Germinal center (tissue), 1 donor: ENCODE measurements at regions not wholly inside any gene's neighbourhood (a gene's known extent, or its start where the extent isn't known, plus 50 kb on each side); places are given as distances from the start of the nearest gene placed in this dataset.

ENCODE experiments used
- DNase-seq: peaks from one replicate; pipeline ENCODE4 v3.0.0; 2012; ENCODE audit warnings: mixed read lengths, low spot score

- DNase-seq, result no peak
These were observed 855.6 kb downstream of the C6orf118 start for GRCh38 chr6:164453835-164454234.

DNA sequence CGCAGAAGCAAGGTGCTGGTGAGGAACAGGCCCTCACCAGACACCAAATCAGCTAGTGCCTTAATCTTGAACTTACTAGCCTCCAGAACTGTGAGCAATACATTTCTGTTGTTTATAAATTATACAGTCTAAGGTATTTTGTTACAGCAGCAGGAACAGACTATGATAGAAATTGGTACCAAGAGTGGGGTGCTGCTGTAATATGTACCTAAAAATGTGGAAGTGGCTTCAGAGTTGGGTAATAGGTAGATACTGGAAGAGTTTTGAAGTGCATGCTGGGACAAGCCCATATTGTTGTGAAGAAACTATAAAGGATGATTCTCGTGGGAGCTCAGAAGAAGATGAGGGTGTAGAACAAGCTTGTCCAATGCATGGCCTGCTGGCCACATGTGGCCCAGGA is 866.8 kb downstream of the C6orf118 start:
- DNase-seq, result no peak

DNA sequence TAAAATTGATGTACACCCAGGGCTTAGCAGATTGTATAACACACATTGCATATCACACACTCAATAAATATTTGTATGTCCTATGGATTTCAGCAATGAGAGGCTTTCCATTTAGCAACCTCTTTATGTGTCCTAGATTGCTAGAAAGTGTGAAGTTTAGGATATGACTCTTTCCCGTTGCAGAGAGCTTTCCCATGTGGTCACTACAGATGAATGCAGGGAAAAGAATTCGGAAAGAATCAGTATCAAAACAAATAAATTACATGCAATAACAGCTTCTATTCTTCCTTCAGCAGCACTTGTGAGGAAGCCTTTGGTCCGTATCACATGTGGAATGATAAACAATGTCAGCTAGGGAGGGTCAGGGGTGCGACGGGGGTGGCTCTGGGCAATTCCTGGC is 870.1 kb downstream of the C6orf118 start:
- no peak for DNase-seq

GRCh38 chr6:164436976-164437375 is 872.4 kb downstream of the C6orf118 start:
- DNase-seq, result no peak

GRCh38 chr6:164427728-164428402 is 881.5 kb downstream of the C6orf118 start:
- DNase-seq, result no peak

GRCh38 chr6:164424489-164424888 is 884.9 kb downstream of the C6orf118 start:
- no peak for DNase-seq

DNA sequence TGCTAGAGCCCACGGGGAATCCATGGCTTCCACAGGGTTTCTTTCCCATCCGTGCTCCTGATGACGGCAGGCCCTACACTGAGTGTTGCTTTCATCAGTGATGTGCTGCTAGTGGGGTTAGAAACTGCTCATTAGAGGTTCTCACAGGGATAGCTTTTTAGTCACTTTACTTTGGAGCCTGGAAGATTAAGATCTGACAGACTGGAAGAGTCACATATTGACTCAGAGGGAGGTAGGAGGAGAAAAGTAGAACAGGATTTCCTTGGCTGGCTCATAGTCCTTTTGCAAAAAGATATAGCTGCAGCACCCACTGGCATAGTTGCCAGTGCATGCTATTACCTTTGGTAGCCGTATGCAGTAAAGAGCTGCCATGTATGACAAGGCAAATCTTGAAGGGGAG is 890.3 kb downstream of the C6orf118 start:
- no peak for DNase-seq

DNA sequence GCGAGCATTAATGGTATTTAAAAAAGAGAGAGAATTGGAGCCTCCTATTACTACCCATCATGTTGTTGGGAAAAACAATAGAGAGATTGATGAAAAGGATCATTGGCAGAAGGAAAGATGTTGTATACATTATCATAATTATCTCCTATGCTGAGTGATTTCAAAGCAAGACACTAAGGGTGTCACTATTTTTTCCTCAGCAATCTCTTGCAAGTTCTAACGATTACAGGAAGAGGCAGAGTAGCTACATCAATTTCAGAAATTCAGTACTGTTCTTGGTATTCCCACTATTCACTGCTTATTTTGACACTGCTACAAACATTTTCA is 891.2 kb downstream of the C6orf118 start:
- no peak for DNase-seq

- DNase-seq, result no peak
These were observed 891.7 kb downstream of the C6orf118 start for GRCh38 chr6:164417537-164418261.

GRCh38 chr6:164415832-164416563 is 893.4 kb downstream of the C6orf118 start:
- no peak for DNase-seq

DNA sequence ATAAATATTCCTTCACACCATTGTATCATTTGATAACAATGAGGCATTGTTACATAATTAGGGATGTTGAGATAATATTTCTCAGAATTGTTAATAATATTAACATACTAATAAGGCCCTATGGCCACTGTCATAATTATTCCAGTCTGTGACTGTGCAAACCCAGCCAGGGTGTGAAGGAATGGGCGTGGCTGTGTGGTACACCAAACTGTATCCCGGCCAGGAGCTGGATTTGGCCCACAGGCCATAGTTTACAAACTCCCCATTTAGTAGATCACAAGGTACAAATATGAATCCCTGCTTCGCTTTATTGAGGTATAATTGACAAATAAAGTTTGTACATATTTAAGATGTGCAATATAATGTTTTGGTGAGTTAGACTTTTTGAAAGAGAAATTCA is 894.7 kb downstream of the C6orf118 start:
- no peak for DNase-seq

- DNase-seq, result no peak
These were observed 896.8 kb downstream of the C6orf118 start for GRCh38 chr6:164412566-164412965.

DNA sequence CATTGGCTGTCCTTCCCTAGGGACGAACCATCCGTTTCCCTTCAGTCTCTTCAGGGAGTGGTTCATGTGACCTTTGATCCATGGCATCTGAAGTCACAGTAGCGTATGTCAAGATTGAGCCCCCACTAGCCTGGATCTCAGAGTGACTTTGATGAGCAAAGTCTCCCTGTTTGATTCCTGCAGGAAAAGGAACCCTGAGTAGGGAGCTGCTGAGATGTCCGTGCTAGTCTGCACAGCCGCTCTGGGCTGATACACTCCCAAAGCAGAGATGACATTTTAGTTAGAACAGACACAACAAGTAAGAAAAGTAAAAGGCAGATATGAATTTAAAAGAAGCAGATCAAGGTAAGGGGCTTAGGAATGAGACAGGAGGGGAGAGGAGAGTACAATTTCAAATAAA is 899.4 kb downstream of the C6orf118 start:
- DNase-seq, result no peak

DNA sequence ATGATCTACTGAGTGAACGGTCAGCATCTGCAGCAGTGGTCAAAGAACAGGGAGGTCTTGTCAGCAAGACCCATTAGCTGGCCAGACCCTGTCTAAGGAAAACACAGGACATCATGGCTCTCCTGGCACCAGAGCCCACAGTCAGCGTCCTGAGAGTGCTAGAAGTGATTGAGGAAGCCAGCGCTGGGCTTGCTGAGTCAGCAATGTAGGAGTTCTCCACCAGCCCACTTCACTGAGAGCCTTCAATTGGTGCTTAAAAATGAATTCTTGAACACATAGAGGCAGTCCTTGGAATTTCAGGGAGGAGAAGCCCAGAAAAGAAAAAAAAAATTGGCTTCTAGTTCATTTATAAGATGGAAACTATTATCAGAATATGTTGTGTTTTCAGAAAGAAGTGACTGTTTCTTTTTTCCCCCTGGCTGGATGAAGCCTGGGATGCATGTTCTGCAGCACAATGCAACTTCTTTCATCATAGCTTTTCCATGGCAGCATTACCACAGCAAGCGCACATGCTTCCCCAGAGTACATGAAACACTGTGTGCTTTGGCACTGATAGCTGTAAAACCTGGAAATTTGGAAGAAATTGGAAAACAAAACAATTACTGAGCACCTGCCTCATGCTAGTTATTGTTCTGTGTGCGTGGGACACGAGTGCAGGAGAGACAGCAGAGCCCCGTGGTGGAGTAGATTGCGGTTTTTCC is 899.9 kb downstream of the C6orf118 start:
- no peak for DNase-seq

GRCh38 chr6:164408868-164409267 is 900.5 kb downstream of the C6orf118 start:
- DNase-seq, result no peak

DNA sequence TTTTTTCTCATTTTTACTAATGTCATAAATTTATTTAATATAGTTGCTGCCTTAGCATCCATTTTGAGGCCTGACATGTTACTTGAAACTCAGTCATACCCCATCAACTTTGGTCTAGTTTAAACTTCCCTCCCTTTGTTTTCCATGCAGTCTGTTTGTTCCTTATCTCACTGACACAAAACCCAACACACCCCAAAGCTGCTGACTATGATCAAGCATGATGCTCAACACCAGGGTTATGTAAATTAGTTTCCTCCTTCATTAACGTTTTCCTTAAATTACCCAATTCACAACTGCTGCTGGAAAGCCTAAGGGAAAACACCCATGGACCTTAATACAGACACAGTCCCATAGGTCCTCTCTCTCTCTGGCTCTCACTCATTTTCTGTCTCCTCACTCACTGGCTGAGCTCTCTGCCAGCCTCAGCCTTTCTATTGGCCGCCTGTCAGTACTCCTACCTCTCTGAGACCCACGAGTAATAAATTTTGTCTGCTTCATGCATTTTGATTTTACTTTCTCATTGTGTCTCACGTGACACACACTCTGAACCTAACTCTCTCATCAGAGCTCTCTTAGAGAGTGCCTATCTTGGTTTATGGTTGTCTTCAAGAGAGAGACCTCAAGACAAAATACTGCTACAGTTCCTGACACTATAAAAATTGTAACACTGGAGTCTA is 904.5 kb downstream of the C6orf118 start:
- no peak for DNase-seq

- no peak for DNase-seq
These were observed 907.5 kb downstream of the C6orf118 start for GRCh38 chr6:164401871-164402270.

DNA sequence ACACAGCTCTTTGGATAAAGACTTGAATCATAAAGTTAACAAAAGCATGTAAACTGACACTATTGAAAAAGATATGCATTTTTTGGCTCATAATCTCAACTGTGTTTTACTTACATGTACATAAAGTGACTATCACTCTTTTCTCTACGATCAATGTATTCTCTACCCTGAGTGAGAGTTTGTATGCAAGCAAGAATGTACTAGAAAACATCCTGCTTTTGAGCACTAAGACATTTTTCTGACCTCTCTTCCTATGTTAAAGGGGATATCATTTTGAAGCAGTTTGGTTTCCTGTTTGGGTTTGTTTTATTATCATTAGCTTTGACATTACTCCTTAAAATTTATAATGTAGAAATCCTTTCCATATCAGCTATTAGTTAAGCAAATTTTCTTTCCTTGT is 910.8 kb downstream of the C6orf118 start:
- DNase-seq, result no peak

GRCh38 chr6:164396071-164397047 is 913.0 kb downstream of the C6orf118 start:
- no peak for DNase-seq

DNA sequence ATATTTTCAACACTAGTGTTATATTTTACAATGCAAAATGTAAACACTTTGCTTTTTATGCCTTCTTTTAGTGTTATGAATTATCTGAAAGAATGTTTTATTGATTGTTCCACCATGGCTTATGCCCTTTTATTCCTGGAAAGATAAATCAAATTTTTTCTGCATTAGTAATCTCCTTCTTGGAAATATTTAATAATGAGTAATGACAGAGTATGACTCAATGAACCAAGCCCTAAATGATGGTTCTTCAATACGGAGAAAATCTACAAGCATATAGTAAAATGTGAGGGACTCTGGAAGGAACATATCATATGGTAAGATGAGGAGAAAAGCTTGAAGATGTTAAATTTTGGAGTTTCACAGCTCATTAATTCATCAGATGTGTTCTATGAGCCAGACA is 929.6 kb downstream of the C6orf118 start:
- no peak for DNase-seq

DNA sequence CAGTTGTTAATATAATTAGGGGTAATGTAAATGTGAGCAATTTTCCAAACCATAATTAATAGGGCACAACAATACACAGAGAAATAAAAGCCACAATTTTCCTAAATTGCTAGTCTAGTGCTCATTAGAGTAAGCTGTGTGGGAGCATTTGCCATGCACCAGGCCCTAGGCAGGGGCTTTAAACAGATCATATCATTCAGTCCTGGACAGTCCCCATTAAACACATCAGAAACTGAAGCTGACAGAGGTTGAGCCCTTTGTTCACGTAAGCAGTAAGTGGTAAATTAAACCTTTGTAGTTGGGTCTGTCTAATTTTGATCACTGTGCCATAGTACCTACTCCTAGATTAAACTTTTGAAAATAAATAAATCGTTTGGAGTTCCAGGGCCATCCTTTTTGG is 931.1 kb downstream of the C6orf118 start:
- DNase-seq, result no peak
